GM18909 (cell line): ENCODE measurements at regions not wholly inside any gene's neighbourhood (a gene's known extent, or its start where the extent isn't known, plus 50 kb on each side); places are given as distances from the start of the nearest gene placed in this dataset.

Source experiments
- ATAC-seq: cut with Tn5 transposase; IDR thresholded peaks from one replicate; pipeline ENCODE4 v1.9.1; 2021; ENCODE audit warnings: mild to moderate bottlenecking; ENCODE audit not compliant: unreplicated experiment, poor library complexity

- no peak for ATAC-seq
These were observed 415.1 kb upstream of the MARCKS start for GRCh38 chr6:113442040-113442439.

- no peak for ATAC-seq
These were observed 411.9 kb upstream of the MARCKS start for GRCh38 chr6:113445201-113445600.

GRCh38 chr6:113447088-113447831, 409.9 kb upstream of the MARCKS start:
- ATAC-seq: no peak

GRCh38 chr6:113449051-113449450, 408.1 kb upstream of the MARCKS start:
- ATAC-seq: no peak

GRCh38 chr6:113450061-113450465, 407.1 kb upstream of the MARCKS start:
- ATAC-seq: no peak

- no peak for ATAC-seq
These were observed 406.1 kb upstream of the MARCKS start for GRCh38 chr6:113451049-113451448.

- ATAC-seq: no peak
These were observed 399.9 kb upstream of the MARCKS start for GRCh38 chr6:113457198-113457597.

GRCh38 chr6:113457751-113458150, 399.4 kb upstream of the MARCKS start:
- no peak for ATAC-seq

- no peak for ATAC-seq
These were observed 398.7 kb upstream of the MARCKS start for GRCh38 chr6:113458368-113459010.

GRCh38 chr6:113461153-113461932, 395.8 kb upstream of the MARCKS start:
- ATAC-seq: no peak

- ATAC-seq: no peak
These were observed 392.6 kb upstream of the MARCKS start for GRCh38 chr6:113464536-113464935.

GRCh38 chr6:113464960-113465359, 392.2 kb upstream of the MARCKS start:
- ATAC-seq: no peak

- no peak for ATAC-seq
These were observed 390.6 kb upstream of the MARCKS start for GRCh38 chr6:113466526-113466925.

- no peak for ATAC-seq
These were observed 381.8 kb upstream of the MARCKS start for GRCh38 chr6:113475392-113475791.

GRCh38 chr6:113476937-113477839, 380.0 kb upstream of the MARCKS start:
- ATAC-seq: no peak

- no peak for ATAC-seq
These were observed 376.5 kb upstream of the MARCKS start for GRCh38 chr6:113480616-113481015.

GRCh38 chr6:113481458-113481857, 375.7 kb upstream of the MARCKS start:
- no peak for ATAC-seq

- no peak for ATAC-seq
These were observed 375.2 kb upstream of the MARCKS start for GRCh38 chr6:113481910-113482309.

- ATAC-seq: no peak
These were observed 374.4 kb upstream of the MARCKS start for GRCh38 chr6:113482771-113483170.

GRCh38 chr6:113486199-113486598, 370.9 kb upstream of the MARCKS start:
- ATAC-seq: no peak
